ENCODE measurements at regions not wholly inside any gene's neighbourhood (a gene's known extent, or its start where the extent isn't known, plus 50 kb on each side); places are given as distances from the start of the nearest gene placed in this dataset.

DNA sequence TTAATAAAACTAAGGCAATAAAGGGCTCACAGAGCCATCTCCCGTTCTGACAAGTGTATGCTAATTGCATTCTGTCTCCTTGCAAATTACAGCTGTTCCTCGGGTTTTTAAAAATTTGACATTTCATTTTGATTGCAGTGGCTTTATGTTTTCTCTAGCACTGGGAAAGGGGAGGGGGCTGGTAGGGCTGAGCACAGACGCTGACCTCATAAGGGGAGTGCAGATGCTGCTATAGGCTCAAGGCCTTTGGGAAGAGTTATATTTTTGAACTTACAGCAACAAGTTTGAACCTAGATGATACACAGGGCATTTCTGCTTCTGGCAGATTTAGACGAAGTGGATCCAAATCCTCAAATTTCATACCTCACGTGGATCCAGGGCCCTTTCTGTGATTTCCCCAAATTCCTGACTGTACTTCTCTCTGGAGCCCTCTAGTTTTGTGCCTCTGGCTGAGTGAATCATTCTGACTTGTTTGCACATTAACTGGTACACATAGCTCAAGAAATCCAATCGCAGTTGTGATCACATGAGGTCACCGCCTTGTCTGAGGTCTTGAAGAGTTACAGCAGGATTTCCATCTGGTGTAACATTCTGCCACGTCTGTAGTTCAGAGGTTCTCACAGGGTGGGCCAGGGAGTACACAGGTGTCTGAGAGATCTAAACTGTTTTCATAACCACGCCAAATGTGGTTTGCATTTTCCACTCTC lies 230.3 kb downstream of the C1orf94 start:
- no peaks in the 10 kb centered on the region for H3K4me1 ChIP-seq (ENCODE audit: insufficient read depth, low read length)
- TF ChIP-seq, protein P1, sequence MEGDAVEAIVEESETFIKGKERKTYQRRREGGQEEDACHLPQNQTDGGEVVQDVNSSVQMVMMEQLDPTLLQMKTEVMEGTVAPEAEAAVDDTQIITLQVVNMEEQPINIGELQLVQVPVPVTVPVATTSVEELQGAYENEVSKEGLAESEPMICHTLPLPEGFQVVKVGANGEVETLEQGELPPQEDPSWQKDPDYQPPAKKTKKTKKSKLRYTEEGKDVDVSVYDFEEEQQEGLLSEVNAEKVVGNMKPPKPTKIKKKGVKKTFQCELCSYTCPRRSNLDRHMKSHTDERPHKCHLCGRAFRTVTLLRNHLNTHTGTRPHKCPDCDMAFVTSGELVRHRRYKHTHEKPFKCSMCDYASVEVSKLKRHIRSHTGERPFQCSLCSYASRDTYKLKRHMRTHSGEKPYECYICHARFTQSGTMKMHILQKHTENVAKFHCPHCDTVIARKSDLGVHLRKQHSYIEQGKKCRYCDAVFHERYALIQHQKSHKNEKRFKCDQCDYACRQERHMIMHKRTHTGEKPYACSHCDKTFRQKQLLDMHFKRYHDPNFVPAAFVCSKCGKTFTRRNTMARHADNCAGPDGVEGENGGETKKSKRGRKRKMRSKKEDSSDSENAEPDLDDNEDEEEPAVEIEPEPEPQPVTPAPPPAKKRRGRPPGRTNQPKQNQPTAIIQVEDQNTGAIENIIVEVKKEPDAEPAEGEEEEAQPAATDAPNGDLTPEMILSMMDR (conservative IDR thresholded peaks at IDR 0.05) = no peak
- H4K91ac ChIP-seq (ENCODE audit: insufficient read length, low read depth, low read length) = no peak overlapping the region
- no peak overlapping the region for H2AFZ ChIP-seq (ENCODE audit: low read length)
- H3K79me1 ChIP-seq (ENCODE audit: insufficient read depth, low read depth, low read length, poor library complexity, severe bottlenecking) = no peaks in the 10 kb centered on the region
- H2AK5ac ChIP-seq (ENCODE audit: insufficient read length, low read length) = no peak overlapping the region
- no peak overlapping the region for H4K5ac ChIP-seq (ENCODE audit: insufficient read length, low read depth, low read length)
- no peaks in the 10 kb centered on the region for H3K27me3 ChIP-seq (ENCODE audit: insufficient read depth, low read length)
- H3K9ac ChIP-seq (ENCODE audit: extremely low read depth, insufficient read length, low read length) = no peak overlapping the region
- 0 out of 2 replicates have a peak, but pooled peaks cover 2% of the 10 kb centered on the region for H3K79me2 ChIP-seq (ENCODE audit: insufficient read depth, low read length)
- H3K27ac Mint-ChIP-seq = no peak overlapping the region
- no peak overlapping the region for H3K56ac ChIP-seq (ENCODE audit: insufficient read length, low read depth, low read length)
- no peak overlapping the region for H3K23ac ChIP-seq (ENCODE audit: insufficient read length, low read depth, low read length)
- no peak overlapping the region for H2BK120ac ChIP-seq (ENCODE audit: low read depth, low read length, poor library complexity, severe bottlenecking)
- no peaks in the 10 kb centered on the region for H4K20me1 ChIP-seq (ENCODE audit: control insufficient read depth, insufficient read depth, insufficient read length)
- WGBS (ENCODE audit: extremely low coverage, insufficient read length, low lambda C conversion rate) = no CpG with 5 or more reads among the region's 9 CpGs
- H3T11ph ChIP-seq (ENCODE audit: low read length) = no peak overlapping the region
- no peak overlapping the region for H2BK5ac ChIP-seq (ENCODE audit: insufficient read length, low read length)
- H3K23me2 ChIP-seq (ENCODE audit: insufficient read length, low read depth, low read length, poor library complexity, severe bottlenecking) = no peaks in the 10 kb centered on the region
- H3K9me3 ChIP-seq (ENCODE audit: control insufficient read depth, low read depth, low read length) = no peaks in the 10 kb centered on the region
- no peak overlapping the region for H2BK15ac ChIP-seq (ENCODE audit: low read depth, low read length)
- H3K18ac ChIP-seq (ENCODE audit: insufficient read length, low read depth, low read length) = no peak overlapping the region
- no peak overlapping the region for H2BK20ac ChIP-seq (ENCODE audit: low read depth, low read length, poor library complexity, severe bottlenecking)
- no peak for DNase-seq
- H4K8ac ChIP-seq (replicated peaks; ENCODE audit: insufficient read length, low read depth, low read length) = no peak overlapping the region
- H3K4me3 Mint-ChIP-seq = no peak overlapping the region
- peaks cover 6 to 7% of the 10 kb centered on the region in 2 experiments; a peak in 3 of 4 replicates for H3K4me1 Mint-ChIP-seq
- H3K14ac ChIP-seq (ENCODE audit: insufficient read depth, low read length) = no peak overlapping the region
- no peaks in the 10 kb centered on the region for H3K36me3 Mint-ChIP-seq (ENCODE audit: insufficient read depth in 1 of 3, low read depth in 3 of 3)
- H3K9me3 Mint-ChIP-seq = peaks cover 2 to 7% of the 10 kb centered on the region in 2 experiments; a peak in 2 of 5 replicates
- H3K27me3 Mint-ChIP-seq (ENCODE audit: low read depth) = peaks cover 5% of the 10 kb centered on the region
- no peak overlapping the region for H3K4me2 ChIP-seq (ENCODE audit: insufficient read depth, insufficient read length, low read length)
- H3K27ac ChIP-seq (ENCODE audit: insufficient read length, low read depth, low read length) = no peak overlapping the region
- H3K4ac ChIP-seq (ENCODE audit: low read depth, low read length) = no peak overlapping the region
- H2BK12ac ChIP-seq (ENCODE audit: insufficient read length, low read depth, low read length) = no peak overlapping the region

Data from H9 (cell line).